Lower leg skin (tissue), 3 donors: ENCODE measurements at regions not wholly inside any gene's neighbourhood (a gene's known extent, or its start where the extent isn't known, plus 50 kb on each side); places are given as distances from the start of the nearest gene placed in this dataset.

ENCODE experiments used
- CTCF ChIP-seq, 3 donors: fragments of 450-650 bp; IDR thresholded peaks; one replicate each; pipeline ENCODE4 v1.5.1; 2016; ENCODE audit warnings: antibody characterized with exemption in 3 of 3, mild to moderate bottlenecking in 3 of 3, moderate library complexity in 2 of 3
- POLR2A ChIP-seq, 2 donors: fragments of 450-650 bp; IDR thresholded peaks; one replicate each; pipeline ENCODE4 v1.6.1; 2016 to 2017; ENCODE audit warnings: antibody characterized with exemption in 2 of 2, mild to moderate bottlenecking in 1 of 2, moderate library complexity in 1 of 2

- TF ChIP-seq CTCF (IDR thresholded peaks at IDR 0.05) (no peak), POLR2A (IDR thresholded peaks at IDR 0.05) (no peak)
Observed at GRCh38 chr9:73093016-73093739, 58.5 kb upstream of the ANXA1 start.
